Hematopoietic multipotent progenitor cell treated with erythropoietin and hydrocortisone succinate and interleukin-3 and kit ligand, for 4 days (in vitro differentiated cells): ENCODE measurements at regions not wholly inside any gene's neighbourhood (a gene's known extent, or its start where the extent isn't known, plus 50 kb on each side); places are given as distances from the start of the nearest gene placed in this dataset.
"Not testable (repeated sequence)": the region's sequence is repeated elsewhere in the genome, so short reads cannot be mapped to it uniquely, and the experiment has no call there.

ENCODE experiments used
- DNase-seq: peaks from one replicate; pipeline ENCODE4 v3.0.0-alpha.2; 2015

- not testable (repeated sequence) for DNase-seq
Measured at GRCh38 chrX:23458957-23459356, 124.3 kb downstream of the PTCHD1 start.

GRCh38 chrX:23465105-23465791, 130.6 kb downstream of the PTCHD1 start:
- no peak for DNase-seq

GRCh38 chrX:23465985-23466384, 131.3 kb downstream of the PTCHD1 start:
- no peak for DNase-seq

GRCh38 chrX:23478056-23478455, 143.4 kb downstream of the PTCHD1 start:
- no peak for DNase-seq

- DNase-seq, result no peak
Measured at GRCh38 chrX:23478561-23478960, 143.9 kb downstream of the PTCHD1 start.

GRCh38 chrX:23482561-23482960, 147.9 kb downstream of the PTCHD1 start:
- no peak for DNase-seq

- DNase-seq, result no peak
Measured at GRCh38 chrX:23483396-23483795, 148.7 kb downstream of the PTCHD1 start.

GRCh38 chrX:23493941-23494374, 159.3 kb downstream of the PTCHD1 start:
- DNase-seq, result peak; percentile 75

- DNase-seq, result no peak
Measured at GRCh38 chrX:23494741-23495140, 160.1 kb downstream of the PTCHD1 start.

- no peak for DNase-seq
Measured at GRCh38 chrX:23497919-23498318, 163.3 kb downstream of the PTCHD1 start.

GRCh38 chrX:23501974-23502373, 165.3 kb upstream of the PRDX4 start:
- no peak for DNase-seq

GRCh38 chrX:23503835-23504539, 163.3 kb upstream of the PRDX4 start:
- no peak for DNase-seq

GRCh38 chrX:23504540-23504884, 162.8 kb upstream of the PRDX4 start:
- DNase-seq, result no peak

- DNase-seq, result no peak
Measured at GRCh38 chrX:23504895-23505294, 162.4 kb upstream of the PRDX4 start.

GRCh38 chrX:23505531-23506303, 161.6 kb upstream of the PRDX4 start:
- no peak for DNase-seq

- DNase-seq, result no peak
Measured at GRCh38 chrX:23509256-23509655, 158.0 kb upstream of the PRDX4 start.

- DNase-seq, result no peak
Measured at GRCh38 chrX:23511793-23512192, 155.5 kb upstream of the PRDX4 start.

GRCh38 chrX:23513121-23513520, 154.2 kb upstream of the PRDX4 start:
- DNase-seq, result no peak

GRCh38 chrX:23514082-23514481, 153.2 kb upstream of the PRDX4 start:
- no peak for DNase-seq

GRCh38 chrX:23515028-23515427, 152.3 kb upstream of the PRDX4 start:
- no peak for DNase-seq

GRCh38 chrX:23523026-23523657, 144.2 kb upstream of the PRDX4 start:
- DNase-seq, result not testable (repeated sequence)

- DNase-seq, result no peak
Measured at GRCh38 chrX:23524467-23524866, 142.8 kb upstream of the PRDX4 start.

- no peak for DNase-seq
Measured at GRCh38 chrX:23525531-23525930, 141.8 kb upstream of the PRDX4 start.
